HG02884 (cell line): ENCODE measurements at regions not wholly inside any gene's neighbourhood (a gene's known extent, or its start where the extent isn't known, plus 50 kb on each side); places are given as distances from the start of the nearest gene placed in this dataset.
"Not testable (repeated sequence)": the region's sequence is repeated elsewhere in the genome, so short reads cannot be mapped to it uniquely, and the experiment has no call there.

Source experiments
- ATAC-seq: cut with Tn5 transposase; IDR thresholded peaks from one replicate; pipeline ENCODE4 v1.9.1; 2021; ENCODE audit warnings: mild to moderate bottlenecking, moderate library complexity; ENCODE audit not compliant: unreplicated experiment

DNA sequence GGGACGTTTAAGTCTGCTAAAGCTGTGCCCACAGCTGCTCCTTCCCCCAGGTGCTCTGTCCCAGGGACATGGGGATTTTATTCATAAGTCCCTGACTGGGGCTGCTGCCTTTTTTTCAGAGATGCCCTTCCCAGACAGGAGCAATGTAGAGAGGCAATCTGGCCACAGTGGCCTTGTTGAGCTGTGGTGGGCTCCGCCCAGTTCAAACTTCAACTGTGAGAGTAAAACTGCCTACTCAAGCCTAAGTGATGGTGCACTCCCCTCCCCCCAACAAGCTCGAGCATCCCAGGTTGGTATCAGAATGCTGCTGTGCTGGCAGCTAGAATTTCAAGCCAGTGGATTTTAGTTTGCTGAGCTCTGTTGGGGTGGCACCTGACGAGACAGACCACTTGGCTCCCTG is 1371.4 kb downstream of the ADGRL3 start:
- ATAC-seq, result no peak

DNA sequence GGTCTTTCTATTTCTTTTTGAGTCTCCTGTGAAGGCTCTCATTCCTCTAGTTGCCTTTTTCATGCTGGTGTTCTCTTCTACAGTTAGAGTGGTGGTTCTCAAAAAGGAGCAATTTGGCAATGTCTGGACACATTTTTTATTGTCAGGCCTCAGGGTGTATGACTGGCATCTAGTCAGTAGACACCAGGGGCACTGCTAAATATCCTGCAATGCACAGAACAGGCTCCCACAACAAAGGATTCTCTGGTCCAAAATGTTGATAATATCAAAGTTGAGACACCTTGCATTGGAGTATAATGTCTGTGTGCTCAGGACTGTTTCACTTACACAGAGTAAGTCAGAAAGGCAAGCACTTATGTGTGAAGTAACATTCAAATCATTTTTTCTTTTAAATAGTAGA is 1360.7 kb downstream of the ADGRL3 start:
- no peak for ATAC-seq

DNA sequence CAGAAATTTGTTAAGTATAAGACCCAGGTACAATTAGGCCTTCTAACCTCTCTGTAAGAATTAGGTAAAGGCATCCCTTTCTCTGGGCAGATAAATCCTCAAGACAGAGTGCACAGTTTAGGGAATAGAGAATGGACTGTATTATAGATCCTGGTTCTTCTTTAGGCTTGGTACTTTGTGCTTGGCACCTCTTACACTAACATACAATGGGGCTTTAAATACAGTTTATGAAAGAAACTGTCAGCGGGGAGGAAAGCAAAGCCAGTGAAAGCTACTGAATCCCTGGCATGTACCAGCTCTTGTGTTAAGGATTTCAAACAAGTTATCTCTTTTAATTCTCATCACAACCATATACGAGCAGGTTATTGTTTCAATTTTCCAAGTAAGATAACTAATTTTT is 1350.0 kb downstream of the ADGRL3 start:
- ATAC-seq, result no peak

DNA sequence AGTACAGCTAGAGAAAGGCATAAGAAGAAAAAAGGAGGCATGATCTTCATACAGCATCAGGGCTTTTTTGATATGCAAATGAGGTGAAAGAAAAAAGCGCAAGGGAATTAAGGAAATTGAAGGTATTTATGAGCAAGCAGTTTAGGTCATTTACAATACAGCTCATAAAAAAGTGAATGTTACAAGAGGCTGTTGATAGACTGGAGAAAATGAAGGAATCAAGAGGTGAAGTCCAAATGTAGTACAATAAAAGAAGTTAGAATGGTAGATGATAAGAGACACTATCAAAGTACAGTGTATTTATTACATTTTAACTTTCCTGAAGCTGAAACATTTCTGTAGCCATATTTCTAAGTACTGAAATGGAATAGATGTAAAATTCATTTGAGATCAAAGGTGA is 1349.5 kb downstream of the ADGRL3 start:
- no peak for ATAC-seq

DNA sequence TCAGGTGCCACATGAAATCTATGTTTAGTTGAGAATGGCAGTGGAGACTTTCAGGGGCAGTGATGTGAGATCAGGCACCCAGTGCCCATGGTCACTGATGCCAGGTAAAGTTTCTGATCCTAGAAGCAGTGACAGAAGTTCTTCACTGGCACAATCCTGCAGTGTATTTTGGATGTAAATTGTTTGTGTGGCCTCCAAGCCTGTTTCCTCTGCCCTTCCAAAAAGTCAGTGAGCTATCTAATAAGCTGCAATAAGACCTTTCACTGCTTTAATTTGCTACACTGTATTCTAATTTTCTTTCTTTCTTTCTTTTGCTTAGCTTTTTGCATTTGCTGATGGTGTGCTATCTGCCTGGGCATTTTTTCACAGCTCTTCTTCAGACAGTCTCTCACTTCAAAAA is 1348.6 kb downstream of the ADGRL3 start:
- no peak for ATAC-seq

DNA sequence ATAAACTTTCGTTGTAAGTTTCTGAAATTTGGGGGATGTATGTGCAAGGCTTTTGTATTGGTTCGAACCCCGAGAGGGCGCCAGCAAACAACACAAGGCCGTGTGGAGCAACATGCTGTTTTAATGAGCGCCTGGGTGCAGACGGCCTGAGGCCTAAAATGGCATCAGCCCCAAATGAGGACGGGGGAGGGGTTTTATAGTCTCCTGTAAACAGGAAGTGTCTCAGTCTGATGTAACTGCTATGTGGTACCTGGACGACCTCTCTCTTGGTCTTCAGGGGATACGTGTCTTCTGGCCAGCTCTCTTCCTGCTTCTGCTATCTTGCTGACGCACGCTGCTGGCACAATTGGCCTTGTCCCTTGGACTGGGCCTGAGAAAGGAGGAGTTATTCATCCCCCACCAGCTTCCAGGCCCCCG is 1348.0 kb downstream of the ADGRL3 start:
- ATAC-seq, result no peak

DNA sequence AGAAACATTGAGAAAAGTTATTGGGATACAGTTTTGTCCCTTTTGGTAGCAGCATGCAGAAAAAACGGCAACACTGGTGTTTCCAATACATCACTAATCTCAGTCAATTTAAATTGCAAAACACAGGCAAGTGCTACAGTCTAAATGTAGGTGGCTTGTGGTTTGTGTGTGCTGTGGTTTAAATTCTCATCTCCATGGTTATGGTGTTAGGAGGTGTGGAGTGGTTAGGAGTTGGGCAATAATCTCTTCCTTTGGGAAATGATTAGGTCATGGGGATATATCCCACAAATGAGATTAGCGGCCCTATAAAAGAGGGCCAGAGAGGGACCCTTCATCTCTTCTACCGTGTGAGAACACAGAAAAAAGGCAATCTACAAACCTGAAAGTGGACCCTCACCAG is 1344.3 kb downstream of the ADGRL3 start:
- ATAC-seq, result no peak

DNA sequence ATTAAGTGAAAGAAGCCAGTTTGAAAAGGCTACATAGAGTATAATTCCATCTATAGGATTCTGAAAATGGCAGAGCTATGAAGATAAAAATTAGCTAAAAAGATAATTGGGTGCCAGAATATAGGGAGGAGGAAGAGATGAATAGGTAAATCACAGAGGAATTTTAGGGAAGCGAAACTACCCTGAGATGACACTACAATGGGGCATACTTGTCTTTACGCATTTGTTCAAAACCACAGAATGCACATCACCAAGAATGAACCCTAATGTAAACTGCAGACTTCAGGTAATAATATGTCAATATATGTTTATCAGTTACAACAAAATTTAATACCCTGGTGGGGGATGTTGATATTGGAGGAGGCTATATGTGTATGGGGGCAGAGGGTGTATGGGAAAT is 1342.9 kb downstream of the ADGRL3 start:
- ATAC-seq, result no peak

DNA sequence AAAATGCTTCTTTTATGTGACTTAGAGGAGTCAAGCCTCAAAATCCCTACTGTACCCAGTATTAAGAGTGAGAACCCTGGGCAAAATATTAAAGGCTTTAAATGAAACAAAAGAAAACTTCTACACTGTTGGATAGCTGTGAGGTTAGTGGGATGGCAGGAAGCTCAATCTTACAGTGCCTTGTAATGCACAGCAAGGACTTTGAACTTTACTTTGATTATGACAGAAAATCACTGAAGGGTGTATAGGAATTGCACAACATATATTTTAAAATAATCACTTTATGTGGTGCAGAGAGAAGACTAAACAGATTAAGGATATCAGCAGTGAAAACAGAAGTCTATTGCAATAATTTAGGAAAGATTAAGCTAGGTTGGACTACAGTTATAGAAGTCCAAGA is 1333.4 kb downstream of the ADGRL3 start:
- ATAC-seq, result no peak

DNA sequence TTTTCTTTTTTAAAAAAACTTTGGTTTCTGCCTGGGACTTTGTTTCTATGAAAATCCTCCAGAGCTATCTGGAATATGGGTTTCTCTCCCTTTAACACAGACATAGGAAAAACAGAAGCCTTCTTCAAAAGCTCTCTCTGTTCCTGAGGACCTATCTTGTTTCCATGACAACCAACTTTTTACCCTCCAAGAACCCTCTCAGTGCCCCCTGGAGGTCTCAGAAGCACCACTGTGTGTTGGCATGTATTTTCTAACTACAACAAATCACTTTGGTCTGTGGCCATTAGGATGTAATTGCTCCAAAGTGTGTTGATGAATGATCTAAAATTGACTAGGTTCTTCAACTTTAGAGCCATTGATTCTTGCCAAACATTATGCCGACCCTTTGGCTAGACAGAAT is 1331.6 kb downstream of the ADGRL3 start:
- ATAC-seq, result no peak

DNA sequence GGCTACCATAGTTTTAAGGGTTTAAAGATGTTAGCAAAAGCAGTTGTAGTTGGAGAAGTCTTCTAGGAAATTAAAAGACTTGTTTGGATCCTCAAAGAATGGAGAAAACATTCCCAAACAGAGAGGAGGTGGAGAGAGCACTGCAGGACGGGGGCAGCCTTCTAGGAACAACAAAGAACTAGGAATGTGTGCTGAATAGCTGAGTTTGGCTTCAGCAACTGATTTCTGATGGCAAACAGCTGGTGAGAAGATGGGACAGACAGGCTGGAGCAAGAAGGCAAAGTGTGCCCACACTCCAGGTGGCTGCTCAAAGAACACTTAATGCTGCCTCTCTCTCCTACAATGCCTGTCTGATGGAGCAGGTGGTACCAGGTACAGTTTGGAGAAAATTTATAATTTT is 1331.1 kb downstream of the ADGRL3 start:
- no peak for ATAC-seq

DNA sequence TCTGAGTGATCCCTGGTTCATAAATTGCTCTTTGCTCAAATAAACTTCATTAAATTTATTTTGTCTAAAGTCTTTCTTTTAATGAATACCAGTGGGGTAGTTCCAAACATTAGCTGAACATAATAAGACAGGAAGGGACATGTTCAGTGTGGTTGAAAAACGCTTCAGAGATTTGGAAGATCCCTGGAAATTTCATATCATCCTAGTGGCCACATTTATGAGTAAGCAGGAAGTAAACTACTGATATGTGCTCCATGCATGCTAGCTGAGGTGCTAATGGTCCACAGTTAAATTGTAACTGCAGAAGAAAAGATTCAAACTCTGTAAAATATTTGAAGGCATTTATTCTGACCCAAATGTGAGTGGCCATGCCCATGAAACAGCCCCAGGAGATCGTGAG is 1328.7 kb downstream of the ADGRL3 start:
- no peak for ATAC-seq

DNA sequence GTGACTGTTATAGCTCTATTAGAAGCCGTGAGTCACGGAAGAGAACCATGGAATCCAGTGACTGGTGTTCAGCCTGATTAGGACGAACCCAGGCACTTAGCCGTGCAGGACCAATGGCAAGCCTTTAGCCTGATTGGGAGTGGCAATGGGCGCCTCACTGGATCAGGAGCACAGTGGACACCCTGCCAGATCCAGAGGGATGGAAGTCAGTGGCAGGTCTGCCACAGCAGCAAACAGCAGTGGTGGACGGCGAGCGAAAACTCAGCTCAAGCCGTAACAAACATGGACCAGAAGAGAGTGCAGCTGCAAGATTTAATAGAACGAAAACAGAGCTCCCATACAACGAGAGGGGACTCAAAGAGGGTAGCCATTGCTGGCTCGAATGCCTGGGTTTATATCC is 1326.5 kb downstream of the ADGRL3 start:
- no peak for ATAC-seq

DNA sequence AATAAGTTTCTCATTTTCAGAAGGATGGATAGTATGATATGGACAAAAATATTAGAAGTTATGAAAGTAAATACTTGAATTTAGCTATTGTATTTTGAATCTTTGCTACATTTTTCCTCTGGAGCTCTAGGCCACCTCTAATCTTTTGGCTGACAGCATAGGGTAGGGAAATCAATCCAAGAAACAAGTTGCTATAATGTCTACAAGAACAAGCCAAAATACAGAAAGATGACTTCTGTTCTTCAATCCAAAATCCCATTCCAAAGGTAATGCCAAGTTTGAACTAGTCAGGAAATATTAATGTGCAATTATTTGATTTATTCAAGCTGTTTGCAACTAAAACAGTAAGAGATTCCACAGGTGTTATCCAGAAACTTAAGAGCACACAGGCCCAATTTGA is 1323.1 kb downstream of the ADGRL3 start:
- no peak for ATAC-seq

DNA sequence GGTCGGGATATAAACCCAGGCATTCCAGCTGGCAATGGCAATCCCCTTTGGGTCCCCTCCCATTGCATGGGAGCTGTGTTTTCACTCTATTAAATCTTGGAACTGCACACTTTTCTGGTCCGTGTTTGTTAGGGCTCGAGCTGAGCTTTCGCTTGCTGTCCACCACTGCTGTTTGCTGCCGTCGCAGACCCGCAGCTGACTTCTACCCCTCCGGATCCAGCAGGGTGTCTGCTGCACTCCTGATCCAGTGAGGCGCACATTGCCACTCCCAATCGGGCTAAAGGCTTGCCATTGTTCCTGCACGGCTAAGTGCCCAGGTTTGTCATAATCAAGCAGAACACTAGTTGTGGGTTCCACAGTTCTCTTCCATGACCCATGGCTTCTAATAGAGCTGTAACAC is 1322.1 kb downstream of the ADGRL3 start:
- no peak for ATAC-seq

DNA sequence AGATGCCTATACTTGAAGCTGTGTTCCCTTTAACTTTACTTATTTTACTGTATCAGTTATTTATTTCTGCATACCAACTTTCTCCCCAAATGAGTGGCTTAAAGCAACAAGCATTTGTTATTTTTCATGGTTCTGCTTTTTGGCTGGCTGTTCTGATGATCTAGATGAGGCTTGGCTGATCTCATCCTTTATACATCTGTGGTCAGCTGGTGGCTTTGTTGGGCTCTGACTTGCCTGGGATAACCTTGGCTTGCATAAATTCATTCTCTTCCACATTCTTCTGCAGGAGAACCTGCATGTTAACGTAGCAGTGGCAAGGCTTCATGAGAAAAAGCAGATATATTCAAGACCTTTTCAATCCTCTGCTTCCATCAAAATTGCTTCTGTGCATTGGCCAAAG is 1317.6 kb downstream of the ADGRL3 start:
- ATAC-seq, result no peak

DNA sequence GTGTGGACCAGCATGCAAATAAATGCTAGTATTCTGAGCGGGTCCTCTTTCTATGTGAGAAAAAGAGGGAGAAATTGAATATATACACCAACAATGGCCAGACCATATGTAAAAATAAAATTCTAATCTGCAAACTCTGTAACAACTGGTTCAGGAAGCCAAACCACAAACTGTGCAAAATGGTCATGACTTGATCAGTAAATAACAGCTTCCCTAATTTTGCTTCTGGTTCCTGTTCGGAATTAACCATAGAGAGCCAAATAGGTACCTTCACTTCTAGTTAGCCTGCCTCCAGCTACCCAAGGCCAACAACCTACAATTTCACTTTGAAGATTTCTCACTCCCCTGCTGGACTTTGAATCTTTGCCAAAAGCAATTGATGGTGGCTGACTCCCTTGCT is 1313.2 kb downstream of the ADGRL3 start:
- no peak for ATAC-seq

DNA sequence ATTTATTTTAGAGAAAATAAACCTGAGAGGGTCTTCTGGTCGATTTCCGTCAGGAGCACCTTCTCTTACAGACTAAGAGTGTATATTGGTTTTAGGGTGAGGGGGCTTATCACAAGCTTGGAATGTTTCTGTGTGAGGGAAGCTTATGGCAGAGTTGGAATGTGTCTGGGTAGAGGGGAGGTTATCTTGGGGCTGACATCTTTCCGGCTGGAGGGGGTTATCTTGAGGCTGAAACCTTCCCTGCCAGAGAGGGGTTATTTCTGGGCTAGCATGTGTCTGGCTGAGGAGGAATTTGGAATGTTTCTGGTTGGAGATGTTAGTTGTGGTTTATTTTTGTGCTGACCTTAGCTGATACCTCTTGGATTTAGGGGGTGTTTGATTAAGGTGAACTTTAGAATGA is 1312.1 kb downstream of the ADGRL3 start:
- no peak for ATAC-seq

DNA sequence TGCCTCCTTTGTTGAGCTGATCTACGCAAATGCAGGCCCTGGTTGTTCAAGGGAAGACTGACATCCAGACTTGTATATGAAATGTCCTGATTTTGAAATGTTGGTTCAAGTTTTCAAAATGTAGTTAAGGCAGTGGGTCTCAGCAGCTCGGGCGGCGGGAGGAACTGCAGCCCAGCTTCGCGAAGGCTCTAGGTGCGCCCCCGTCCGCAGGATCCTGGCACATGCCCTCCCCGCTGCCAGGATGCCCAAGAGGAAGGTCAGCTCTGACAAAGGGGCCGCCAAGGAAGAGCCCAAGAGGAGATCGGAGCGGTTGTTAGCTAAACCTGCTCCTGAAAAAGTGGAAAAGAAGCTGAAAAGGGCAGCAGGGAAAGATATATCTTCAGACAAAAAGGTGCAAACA is 1310.1 kb downstream of the ADGRL3 start:
- ATAC-seq, result no peak

DNA sequence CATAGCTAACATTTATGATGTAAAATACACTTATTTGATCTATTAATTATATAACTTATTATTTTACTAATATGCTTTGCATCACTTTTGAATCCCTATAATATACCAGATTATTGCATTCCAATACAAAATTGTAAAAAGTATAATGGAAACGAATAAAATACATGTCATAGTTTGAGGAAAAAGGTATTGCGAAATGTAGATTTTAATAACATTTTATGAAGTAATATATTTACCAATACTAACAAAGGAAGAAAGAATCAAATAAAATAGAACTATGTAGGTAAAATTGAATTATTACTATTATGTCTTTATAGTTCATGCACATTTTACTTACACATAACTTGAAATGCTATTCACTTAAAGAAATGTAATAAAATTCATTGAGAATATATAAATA is 1300.2 kb downstream of the ADGRL3 start:
- no peak for ATAC-seq

DNA sequence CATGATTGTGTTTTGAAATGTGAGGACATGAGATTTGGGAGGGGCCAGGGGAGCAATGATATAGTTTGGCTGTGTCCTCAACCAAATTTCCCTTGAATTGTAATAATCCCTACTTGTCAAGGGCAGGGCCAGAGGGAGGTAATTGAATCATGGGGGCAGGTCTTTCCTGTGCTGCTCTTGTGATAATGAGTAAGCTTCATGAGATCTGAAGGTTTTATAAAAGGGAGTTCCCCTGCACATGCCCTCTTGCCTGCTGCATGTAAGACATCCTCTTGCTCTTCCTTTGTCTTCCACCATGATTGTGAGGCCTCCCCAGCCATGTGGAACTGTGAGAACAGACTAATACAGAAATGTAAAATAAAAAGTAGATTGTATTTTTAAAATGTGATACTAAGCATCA is 1294.9 kb downstream of the ADGRL3 start:
- no peak for ATAC-seq

DNA sequence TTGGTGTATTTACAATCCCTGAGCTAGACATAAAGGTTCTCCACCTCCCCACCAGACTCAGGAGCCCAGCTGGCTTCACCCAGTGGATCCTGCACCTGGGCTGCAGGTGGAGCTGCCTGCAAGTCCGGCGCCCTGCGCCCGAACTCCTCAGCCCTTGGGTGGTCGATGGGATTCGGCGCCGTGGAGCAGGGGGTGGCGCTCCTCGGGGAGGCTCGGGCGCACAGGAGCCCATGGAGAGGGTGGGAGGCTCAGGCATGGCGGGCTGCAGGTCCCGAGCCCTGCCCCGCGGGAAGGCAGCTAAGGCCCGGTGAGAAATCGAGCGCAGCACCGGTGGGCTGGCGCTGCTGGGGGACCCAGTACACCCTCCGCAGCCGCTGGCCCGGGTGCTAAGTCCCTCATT is 1291.6 kb downstream of the ADGRL3 start:
- not testable (repeated sequence) for ATAC-seq

DNA sequence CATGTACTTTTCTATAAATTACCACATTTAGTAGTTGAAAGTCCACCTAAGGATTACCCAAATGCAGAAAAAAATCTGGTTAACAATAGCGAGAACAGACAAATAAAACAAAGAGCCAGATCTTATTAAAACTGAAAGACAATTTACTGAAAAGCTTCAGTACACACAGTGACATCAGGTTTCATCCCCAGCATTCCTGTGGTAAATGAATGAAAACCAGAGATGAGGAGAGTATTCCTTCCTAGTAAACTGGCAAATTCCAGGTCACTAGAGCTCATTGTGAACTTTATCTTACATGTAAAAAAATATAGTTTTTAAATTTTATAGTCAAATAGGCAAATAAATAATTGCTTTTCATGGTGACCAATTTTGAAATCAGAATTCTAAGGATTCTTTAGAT is 1290.5 kb downstream of the ADGRL3 start:
- no peak for ATAC-seq

DNA sequence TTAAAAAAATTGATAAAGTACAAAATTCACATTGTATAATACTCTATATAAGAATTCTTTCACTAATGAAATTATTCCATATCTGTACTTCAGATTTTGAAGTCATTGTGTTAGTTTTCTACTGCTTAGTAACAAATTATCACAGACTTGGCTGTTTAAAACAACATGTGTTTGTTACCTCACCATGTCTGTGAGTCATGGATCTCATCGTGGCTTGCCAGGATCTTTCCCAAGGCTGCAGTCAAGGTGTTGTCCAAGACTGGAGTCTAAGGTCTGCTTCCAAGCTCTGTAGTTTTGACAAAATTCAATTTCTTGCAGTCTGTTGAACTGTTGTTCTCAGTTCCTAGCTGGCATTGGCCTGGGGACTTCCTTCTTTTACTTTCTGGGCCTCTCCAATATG is 1286.9 kb downstream of the ADGRL3 start:
- ATAC-seq, result no peak
